Heart left ventricle (tissue), 16 donors: ENCODE measurements at regions not wholly inside any gene's neighbourhood (a gene's known extent, or its start where the extent isn't known, plus 50 kb on each side); places are given as distances from the start of the nearest gene placed in this dataset.
"Not testable (repeated sequence)": the region's sequence is repeated elsewhere in the genome, so short reads cannot be mapped to it uniquely, and the experiment has no call there.

Experiments used
- ATAC-seq, 4 donors: fragments of 200-7000 bp; cut with Tn5 transposase; one replicate each; pipeline ENCODE4 v1.9.1; 2020 to 2022; ENCODE audit warnings: moderate library complexity in 4 of 4, mild to moderate bottlenecking in 3 of 4, moderate number of reproducible peaks in 1 of 4
- DNase-seq, 5 donors: peaks; one replicate each; pipeline ENCODE4 v3.0.0-alpha.2; 2020
- H3K27ac ChIP-seq, 12 donors: fragments of 200-600 bp; sonication (generic) in 4 of 12; one replicate each; pipeline versions ENCODE4 v1.5.0 to v1.8.0; 2016 to 2022; ENCODE audit warnings: mild to moderate bottlenecking in 2 of 12
- H3K27me3 ChIP-seq, 9 donors: fragments of 200-600 bp; sonication (generic) in 2 of 9; one replicate each; pipeline versions ENCODE4 v1.5.1 to v1.8.0; 2016 to 2022; ENCODE audit warnings: mild to moderate bottlenecking in 3 of 9
- H3K36me3 ChIP-seq, 9 donors: fragments of 200-600 bp; sonication (generic) in 2 of 9; one replicate each; pipeline versions ENCODE4 v1.5.0 to v1.8.0; 2018 to 2022; ENCODE audit warnings: mild to moderate bottlenecking in 2 of 9
- H3K4me1 ChIP-seq, 12 donors: fragments of 200-600 bp; sonication (generic) in 4 of 12; one replicate each; pipeline versions ENCODE4 v1.5.0 to v1.8.0; 2016 to 2022; ENCODE audit warnings: mild to moderate bottlenecking in 3 of 12
- H3K4me3 ChIP-seq, 12 donors: fragments of 200-600 bp; sonication (generic) in 4 of 12; one replicate each; pipeline versions ENCODE4 v1.5.0 to v1.8.0; 2017 to 2022; ENCODE audit warnings: mild to moderate bottlenecking in 9 of 12, moderate library complexity in 4 of 12
- H3K9me3 ChIP-seq, 12 donors: fragments of 200-600 bp; sonication (generic) in 4 of 12; one replicate each; pipeline versions ENCODE4 v1.5.0 to v1.8.0; 2016 to 2022; ENCODE audit warnings: mild to moderate bottlenecking in 1 of 12
- CTCF ChIP-seq, 12 donors: fragments of 200-600 bp; sonication (generic) in 4 of 12; IDR thresholded peaks; one replicate each; pipeline versions ENCODE4 v1.5.0 to v1.8.0; 2018 to 2022; ENCODE audit warnings: antibody characterized with exemption in 12 of 12, mild to moderate bottlenecking in 5 of 12
- POLR2A ChIP-seq, 2 donors: fragments of 450-650 bp; IDR thresholded peaks; one replicate each; pipeline ENCODE4 v1.6.1; 2017; ENCODE audit warnings: antibody characterized with exemption in 2 of 2, mild to moderate bottlenecking in 2 of 2, moderate library complexity in 2 of 2
- WGBS, 4 donors: extraction: QIAGEN DNeasy Blood & Tissue Kit in 2 of 4; methylation state at CpG; one replicate each; pipeline versions ENCODE4 v1.1.5 to v1.1.7; 2013 to 2018; 5-methylcytosine and 5-hydroxymethylcytosine counted together
- intact Hi-C, 10 donors: fragments of 100-400 bp; cut with DNase I; formaldehyde crosslinking; loops; one replicate each; pipeline versions ENCODE4 v1.11.1 to v1.14.2; 2022
- donor health status: ischemic (EF 13 %, LVEDD 7.1; RV severe dilation, severe dysfunction).
- donor health status: healthy with polysubstance abuse.
- donor health status: DM: no; HTN: yes; CAD: no.
- donor health status: DM: no; HTN: no; CAD: no.
- donor health status: ischemic (EF 25% LVEDD 6.9; RV normal size, moderate dysfunction).
- donor health status: ischemic (EF 25% LVEDD 5.7; RV mildly dilated, moderate dysfunction).
- donor health status: healthy.
- donor health status: DM: yes; HTN: yes; CAD: no.
- donor health status: ischemic (EF 35%, LVEDD 5.7; RV mildly dilated, moderate dysfunction).
- donor health status: nonischemic (EF 11% LVEDD 7.7; RV severe dilation, severe dysfunction).
- donor health status: DM: yes; HTN: yes; CAD: no.
- donor health status: PGD.
- donor health status: ischemic (EF 29% LVEDD 5.4; RV normal size, mild dysfunction).
- donor health status: nonischemic (EF 23%, LVEDD 6.1; RV moderate dilation, normal function).

- 82 to 90% (median 86%) methylated on average over 15 of the region's 15 CpGs for WGBS, 4 donors
Observed at GRCh38 chr7:54419209-54419608, 123.0 kb upstream of the VSTM2A start.

GRCh38 chr7:54426406-54426805 is 115.8 kb upstream of the VSTM2A start:
- 76 to 83% (median 78%) methylated on average over 2 of the region's 2 CpGs for WGBS, 4 donors
- TF ChIP-seq CTCF (IDR thresholded peaks at IDR 0.05) (no peak), POLR2A (IDR thresholded peaks at IDR 0.05) (no peak)
- no peaks in the 10 kb centered on the region for H3K36me3 ChIP-seq
- H3K27me3 ChIP-seq: no peaks in the 10 kb centered on the region
- no peak overlapping the region for H3K27ac ChIP-seq
- no peak overlapping the region for H3K4me3 ChIP-seq
- intact Hi-C loops: no loop called here
- no peak for ATAC-seq
- no peak for DNase-seq
- H3K4me1 ChIP-seq: no peaks in the 10 kb centered on the region
- H3K9me3 ChIP-seq: peaks cover 0 to 7% (median 2%) of the 10 kb centered on the region in 12 donors

More at GRCh38 chr7:54419209-54419608, 123.0 kb upstream of the VSTM2A start:
- DNase-seq (peak in 1 of 5 donors; percentile 40), ATAC-seq (no peak)
- intact Hi-C loops: loop anchor here in 1 of 10 donors (10.0 kb wide), 1 partner anchor 64 kb away; no protein-coding TSS in a partner anchor
- peaks cover 0 to 20% (median 0%) of the 10 kb centered on the region in 12 donors for H3K9me3 ChIP-seq
- H3K27ac ChIP-seq: no peak overlapping the region
- H3K36me3 ChIP-seq: no peaks in the 10 kb centered on the region
- no peaks in the 10 kb centered on the region for H3K27me3 ChIP-seq
- TF ChIP-seq POLR2A (IDR thresholded peaks at IDR 0.05) (no peak), CTCF (IDR thresholded peaks at IDR 0.05) (no peak)
- no peak overlapping the region for H3K4me3 ChIP-seq
- H3K4me1 ChIP-seq: no peaks in the 10 kb centered on the region

GRCh38 chr7:54429111-54429510 is 113.1 kb upstream of the VSTM2A start:
- DNase-seq: no peak
- H3K27ac ChIP-seq: no peak overlapping the region
- TF ChIP-seq POLR2A (IDR thresholded peaks at IDR 0.05): no peak
- TF ChIP-seq CTCF (IDR thresholded peaks at IDR 0.05): no peak
- intact Hi-C loops: no loop called here
- no peaks in the 10 kb centered on the region for H3K4me1 ChIP-seq
- no peak for ATAC-seq
- no peaks in the 10 kb centered on the region for H3K36me3 ChIP-seq
- no peak overlapping the region for H3K4me3 ChIP-seq
- H3K9me3 ChIP-seq: peaks cover 0 to 10% (median 2%) of the 10 kb centered on the region in 12 donors
- H3K27me3 ChIP-seq: no peaks in the 10 kb centered on the region

- H3K4me1 ChIP-seq: no peaks in the 10 kb centered on the region
- no peak overlapping the region for H3K4me3 ChIP-seq
- no peak overlapping the region for H3K27ac ChIP-seq
- intact Hi-C loops: no loop called here
- no peak for ATAC-seq
- no peak for DNase-seq
- no peaks in the 10 kb centered on the region for H3K36me3 ChIP-seq
- TF ChIP-seq CTCF (IDR thresholded peaks at IDR 0.05) (no peak), POLR2A (IDR thresholded peaks at IDR 0.05) (no peak)
- 77 to 84% (median 80%) methylated on average over 5 of the region's 5 CpGs for WGBS, 4 donors
- H3K27me3 ChIP-seq: no peaks in the 10 kb centered on the region
- H3K9me3 ChIP-seq: peaks cover 0 to 8% (median 0%) of the 10 kb centered on the region in 12 donors
Observed at GRCh38 chr7:54439391-54439790, 102.8 kb upstream of the VSTM2A start.

GRCh38 chr7:54444046-54444686 is 98.0 kb upstream of the VSTM2A start:
- H3K4me3 ChIP-seq, intact Hi-C loops, H3K27me3 ChIP-seq, H3K4me1 ChIP-seq, H3K9me3 ChIP-seq, H3K36me3 ChIP-seq, ATAC-seq, H3K27ac ChIP-seq, DNase-seq: not testable (repeated sequence)
- 85 to 93% (median 92%) methylated on average over 13 to 34 of the region's 34 CpGs for whole genome bisulfite sequencing, 4 donors

- H3K36me3 ChIP-seq, intact Hi-C loops, H3K27me3 ChIP-seq, DNase-seq, H3K4me1 ChIP-seq, ATAC-seq, H3K27ac ChIP-seq, H3K4me3 ChIP-seq: not testable (repeated sequence)
- peaks cover 0 to 25% (median 0%) of the 10 kb centered on the region in 12 donors for H3K9me3 ChIP-seq
- 45 to 71% (median 53%) methylated on average over 1 of the region's 1 CpG for WGBS, 4 donors
Observed at GRCh38 chr7:54453168-54453567, 89.0 kb upstream of the VSTM2A start.

GRCh38 chr7:54454700-54455099 is 87.5 kb upstream of the VSTM2A start:
- peaks cover 0 to 27% (median 0%) of the 10 kb centered on the region in 12 donors for H3K9me3 ChIP-seq
- H3K4me3 ChIP-seq, H3K27me3 ChIP-seq, intact Hi-C loops, H3K27ac ChIP-seq, ATAC-seq, DNase-seq, H3K36me3 ChIP-seq, H3K4me1 ChIP-seq: not testable (repeated sequence)
- 69 to 81% (median 76%) methylated on average over 6 of the region's 6 CpGs for WGBS, 4 donors
